GM18517 (cell line): ENCODE measurements at regions not wholly inside any gene's neighbourhood (a gene's known extent, or its start where the extent isn't known, plus 50 kb on each side); places are given as distances from the start of the nearest gene placed in this dataset.

Source experiments
- ATAC-seq: cut with Tn5 transposase; IDR thresholded peaks from one replicate; pipeline ENCODE4 v1.9.1; 2021; ENCODE audit warnings: mild to moderate bottlenecking, moderate library complexity; ENCODE audit not compliant: unreplicated experiment

DNA sequence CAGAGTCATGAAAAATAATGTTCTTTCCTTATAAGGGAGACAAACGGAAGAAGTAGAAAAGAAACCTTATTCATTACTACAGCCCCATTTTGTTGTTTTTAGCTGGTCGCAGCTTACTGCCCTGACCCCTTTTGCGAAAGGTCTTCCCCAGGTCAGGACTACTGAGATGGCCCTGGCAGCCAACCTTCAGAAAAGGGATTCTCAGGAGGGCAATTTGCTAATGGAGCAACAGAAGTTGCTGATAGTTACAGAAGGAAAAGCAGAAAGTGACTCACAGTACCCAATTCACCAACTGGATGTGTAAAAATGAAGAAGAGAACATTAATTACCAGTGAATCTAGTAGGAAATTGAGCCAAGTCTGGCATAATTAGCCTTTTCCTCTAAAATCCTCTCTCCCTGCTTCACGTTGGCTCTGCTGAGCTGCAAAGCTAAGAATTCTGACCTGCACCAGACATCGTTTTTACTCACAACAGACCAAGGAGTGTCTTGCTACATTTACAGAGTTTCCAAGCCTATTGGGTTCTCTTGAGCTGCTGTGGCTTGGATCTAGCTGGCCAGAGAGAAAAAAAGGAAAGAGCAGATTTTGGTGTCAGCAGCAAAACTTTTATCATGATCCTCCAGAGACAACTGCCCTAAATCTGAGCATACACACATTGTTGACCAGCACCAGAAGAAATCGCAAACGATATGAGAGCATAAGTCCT lies 499.9 kb upstream of the FZD8 start:
- no peak for ATAC-seq

DNA sequence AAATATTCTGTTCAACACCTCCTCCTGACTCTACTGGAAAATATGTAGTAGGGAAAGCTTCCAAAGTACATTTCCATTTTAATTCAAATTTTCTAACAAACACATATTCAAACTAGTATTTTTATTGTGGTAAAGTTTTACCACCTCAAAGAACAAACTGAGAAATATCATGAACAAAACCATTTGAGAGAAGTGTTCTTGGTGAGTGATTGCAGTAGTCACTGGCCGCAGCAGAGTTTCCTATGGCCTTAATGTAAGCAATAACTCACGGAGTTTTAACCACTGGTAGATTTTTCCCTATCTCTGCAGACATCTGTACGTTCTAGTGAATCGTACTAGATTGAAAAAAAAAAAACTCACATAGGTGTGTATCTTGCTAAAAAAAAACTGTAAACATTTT lies 487.0 kb upstream of the FZD8 start:
- ATAC-seq: no peak

DNA sequence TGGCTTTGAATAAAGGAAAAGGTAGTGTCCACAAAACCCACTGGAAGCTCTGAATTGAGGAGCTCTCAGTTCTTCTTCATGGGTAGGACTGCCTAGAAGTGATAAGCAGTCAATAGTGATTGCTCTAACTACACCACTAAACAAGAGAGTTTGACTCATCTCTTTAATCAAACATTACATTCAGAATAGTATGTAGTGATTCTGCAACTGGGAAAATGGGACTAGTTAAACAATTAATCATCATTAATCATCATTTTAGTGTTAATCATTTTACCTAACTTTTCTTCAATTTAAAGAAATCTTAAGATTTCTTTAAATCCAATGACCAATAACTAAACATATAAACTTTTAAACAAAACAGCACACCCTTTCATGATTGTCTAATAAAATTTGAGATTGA lies 484.0 kb upstream of the FZD8 start:
- ATAC-seq: no peak

DNA sequence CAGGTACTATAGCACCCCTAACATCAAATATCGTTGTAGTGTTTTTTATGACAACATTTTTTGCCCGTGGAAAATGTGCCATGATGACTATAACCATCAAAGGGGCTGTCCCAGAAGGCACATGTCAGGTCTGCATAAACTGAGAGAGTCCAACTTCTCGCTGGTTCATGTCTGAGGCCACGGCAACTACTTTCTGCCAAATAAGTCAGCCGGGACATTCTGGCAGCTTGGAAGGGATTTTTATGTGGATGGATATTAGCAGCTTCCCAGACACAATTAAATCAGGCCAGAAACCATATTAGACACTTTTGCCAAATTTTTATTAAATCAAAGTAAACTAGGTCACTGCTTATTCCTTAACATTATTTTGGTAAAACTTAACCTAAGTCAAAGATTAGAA lies 477.4 kb upstream of the FZD8 start:
- no peak for ATAC-seq

DNA sequence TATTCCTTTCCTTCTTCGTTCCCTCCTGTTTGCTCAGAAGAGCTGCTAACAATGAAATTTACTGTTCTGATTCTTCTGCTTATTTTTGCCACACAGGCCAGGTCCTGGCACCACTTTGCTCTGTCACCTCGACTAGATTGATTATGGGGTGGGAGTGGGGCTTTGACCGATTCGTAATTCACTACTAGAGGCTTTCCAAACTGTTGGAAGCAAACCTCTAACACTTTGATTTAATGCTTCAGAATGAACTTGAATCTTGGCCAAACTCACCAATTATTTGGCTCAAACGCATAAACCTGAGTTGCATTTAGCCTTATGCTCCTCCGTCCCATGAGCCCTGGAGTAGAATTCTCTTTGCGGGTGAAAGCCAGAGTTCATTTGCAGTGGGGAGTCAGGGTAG lies 476.2 kb upstream of the FZD8 start:
- no peak for ATAC-seq

DNA sequence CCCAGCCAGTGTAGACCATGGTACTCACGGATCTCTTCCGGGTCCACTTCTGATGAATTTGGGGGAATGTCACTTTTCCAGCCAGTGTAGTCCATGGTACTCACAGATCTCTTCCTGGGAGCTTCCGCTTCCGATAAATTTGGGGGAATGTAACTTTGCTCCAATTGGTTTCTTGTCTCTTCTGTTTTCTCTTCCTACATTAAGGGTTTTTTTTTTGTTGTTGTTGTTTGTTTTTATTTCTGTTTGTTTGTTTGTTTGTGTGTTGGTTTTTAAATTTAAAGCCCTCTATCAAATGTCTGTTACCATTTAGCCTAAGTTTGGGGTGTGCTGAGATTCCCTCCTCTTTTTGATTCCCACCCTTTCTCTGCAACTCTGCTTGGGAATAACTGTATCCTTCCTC lies 475.8 kb upstream of the FZD8 start:
- no peak for ATAC-seq

DNA sequence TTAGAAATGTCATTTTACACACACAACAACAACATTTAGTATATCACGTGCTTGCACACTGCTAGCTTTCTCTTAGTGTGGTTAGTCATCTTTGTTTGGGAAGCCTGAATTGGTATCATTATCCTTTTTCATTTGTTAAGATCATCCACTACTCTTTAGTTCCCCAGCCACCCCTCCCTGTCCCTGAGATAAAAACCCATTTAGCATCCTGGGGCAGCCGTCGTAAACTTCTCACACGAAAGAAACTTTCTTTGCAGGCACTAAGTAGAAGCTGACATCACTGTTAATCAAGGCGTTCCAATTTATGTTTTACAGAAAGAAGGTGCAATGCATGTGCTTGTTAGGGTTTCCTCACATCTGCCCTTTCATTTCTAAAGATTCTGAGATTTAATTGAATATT lies 475.1 kb upstream of the FZD8 start:
- no peak for ATAC-seq

DNA sequence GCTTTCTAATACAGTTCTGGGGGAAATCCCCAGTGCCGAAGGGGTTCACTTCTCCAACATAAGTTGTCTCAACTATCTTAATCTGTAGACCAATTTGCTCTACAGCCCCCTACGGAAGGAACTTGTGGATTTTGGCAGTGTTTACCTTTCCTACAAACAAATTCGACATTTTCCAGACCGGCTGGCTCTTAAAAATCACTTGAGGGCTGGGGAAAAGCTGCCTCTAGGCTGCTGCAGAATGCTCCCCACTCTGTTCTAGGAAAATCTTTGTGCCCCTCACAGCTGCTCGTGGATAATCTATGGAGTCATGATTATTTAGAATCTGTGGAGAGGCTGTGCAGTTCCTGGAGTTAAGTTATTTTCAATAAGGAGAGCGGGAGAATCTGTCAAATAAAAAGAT lies 474.6 kb upstream of the FZD8 start:
- ATAC-seq: no peak

DNA sequence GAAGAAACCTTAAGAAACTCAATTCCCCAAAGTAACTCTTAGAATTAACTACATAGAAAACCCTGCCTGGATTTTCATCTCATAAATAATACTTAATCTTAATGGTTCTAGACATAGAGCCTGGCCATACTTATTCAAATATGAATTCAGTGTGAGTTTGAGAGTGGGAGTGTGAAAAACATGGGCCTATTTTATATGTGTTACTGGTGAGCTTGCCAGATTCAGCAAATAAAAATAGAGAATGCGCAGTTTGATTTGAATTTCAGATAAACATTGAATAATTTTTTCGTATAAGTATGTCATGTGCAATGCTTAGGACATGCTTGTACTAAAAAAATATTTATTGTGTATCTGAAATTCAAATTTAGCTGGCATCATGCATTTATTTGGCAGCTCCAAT lies 473.9 kb upstream of the FZD8 start:
- ATAC-seq: no peak

DNA sequence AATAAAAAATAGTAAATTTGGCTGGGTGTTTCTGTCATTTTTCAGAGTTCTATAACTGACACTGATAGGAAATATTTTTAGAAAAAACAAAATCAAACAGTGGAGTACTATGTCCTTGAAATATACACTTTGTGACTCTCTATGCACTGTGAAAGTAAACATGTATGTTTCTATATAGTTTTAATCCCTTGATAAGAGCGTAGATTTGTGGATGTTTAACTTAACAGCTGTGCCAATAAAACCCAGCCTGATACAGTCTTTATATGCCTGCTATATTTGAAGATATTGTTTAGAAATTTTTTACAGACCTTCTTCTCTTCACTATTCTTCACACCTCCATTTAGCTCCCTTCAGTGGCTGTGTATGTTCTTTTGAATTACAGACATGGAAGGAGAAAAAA lies 473.3 kb upstream of the FZD8 start:
- no peak for ATAC-seq

DNA sequence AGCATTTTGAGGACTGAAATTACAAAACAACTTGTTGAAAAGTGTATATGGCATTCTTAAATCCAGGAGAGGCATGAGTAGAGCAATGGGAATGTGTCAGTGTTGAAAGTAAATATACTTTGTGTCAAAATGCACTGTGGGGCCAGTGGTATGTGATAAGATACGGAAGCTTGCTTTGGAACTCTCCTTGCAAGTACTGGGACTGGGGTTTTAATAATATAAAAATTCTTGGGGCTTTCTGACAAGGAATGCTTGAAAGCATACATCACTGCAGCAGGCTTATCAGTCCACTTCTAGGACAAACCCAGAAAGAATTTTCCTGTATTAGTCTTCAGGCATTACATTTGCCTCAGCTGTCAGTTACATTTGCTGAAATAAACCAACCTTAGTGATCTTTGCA lies 472.8 kb upstream of the FZD8 start:
- ATAC-seq: no peak

DNA sequence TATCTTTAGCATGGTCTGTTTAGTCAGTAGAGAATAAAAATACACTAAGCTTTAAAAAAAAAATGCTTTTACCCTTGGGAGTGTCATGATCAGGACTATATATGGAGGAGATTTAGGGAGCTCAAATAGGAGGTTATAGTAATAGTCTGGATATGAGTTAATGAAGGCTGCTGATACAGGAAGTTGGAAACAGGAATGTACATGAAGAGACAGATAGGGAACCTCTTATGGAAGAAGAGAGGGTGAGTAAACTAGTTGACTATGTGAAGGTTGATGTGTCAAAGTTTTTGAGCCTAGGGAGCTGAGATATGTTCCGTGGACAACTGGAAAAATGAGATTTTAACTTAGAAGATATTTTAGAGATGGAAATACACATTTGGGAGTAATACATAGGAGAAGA lies 472.0 kb upstream of the FZD8 start:
- ATAC-seq: no peak

DNA sequence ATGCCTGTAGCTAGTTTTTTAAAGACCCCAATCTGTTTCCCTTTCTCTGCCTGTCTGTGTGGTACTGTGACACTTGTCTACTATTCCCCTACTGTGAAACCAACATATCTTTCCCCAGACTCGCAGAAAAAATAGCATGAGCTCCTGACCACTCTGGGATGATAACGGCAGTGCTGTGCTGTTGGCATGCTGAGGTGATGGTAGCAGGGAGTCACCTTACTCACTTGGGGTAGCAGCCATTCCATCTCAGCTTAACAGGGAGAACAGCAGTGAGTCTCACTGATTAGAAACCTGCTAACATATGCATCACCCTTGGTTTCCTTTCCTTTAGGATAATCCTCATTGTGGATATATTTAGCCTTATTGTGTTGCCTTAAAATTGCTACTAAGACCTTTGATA lies 469.6 kb upstream of the FZD8 start:
- ATAC-seq: no peak

DNA sequence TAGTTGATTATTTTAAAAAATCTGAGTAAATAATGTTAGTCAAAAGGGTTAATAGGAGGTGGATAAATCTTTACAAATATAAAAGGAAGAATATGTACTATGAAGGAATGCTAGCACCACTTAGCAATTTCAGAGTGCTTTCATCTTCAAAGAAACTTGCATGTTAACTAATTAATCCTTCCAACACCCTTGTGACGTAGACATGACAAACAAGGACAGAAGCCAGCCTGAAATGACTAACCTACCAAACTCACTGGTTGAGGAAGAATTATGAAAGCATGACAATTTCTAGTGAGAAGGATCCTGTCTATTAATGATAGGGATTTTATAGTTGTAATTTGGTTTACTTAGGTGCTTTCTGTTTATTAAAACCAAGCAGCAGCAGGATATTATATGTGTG lies 468.0 kb upstream of the FZD8 start:
- no peak for ATAC-seq

DNA sequence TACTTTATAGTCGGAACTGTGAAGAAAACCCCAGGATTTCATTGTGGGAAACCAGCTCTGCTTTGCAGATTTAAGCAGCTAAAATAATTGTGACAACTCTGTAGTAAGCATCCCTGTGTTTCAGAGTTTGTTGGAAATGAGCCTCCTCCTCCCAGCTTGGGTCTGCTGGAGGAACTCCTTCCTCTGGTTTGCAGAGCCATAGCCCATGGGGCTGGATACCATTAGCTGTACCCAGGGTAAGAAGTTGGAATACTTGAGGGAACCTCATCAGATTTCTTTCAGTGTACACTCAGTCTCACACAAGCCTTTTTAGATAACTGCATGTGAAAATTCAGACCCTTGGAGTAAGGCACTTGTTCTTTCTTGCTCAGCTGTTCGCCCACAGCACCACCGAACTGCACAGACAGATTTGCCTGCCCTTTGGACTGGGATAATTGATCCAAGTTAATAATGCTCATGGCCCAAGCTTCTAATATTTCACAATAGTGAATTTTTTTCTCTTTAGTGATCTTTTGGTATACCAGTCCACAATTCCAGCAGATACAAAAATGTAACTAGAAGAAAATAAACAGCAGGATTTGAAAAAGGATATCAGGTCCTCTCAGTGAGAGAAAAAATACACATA lies 467.4 kb upstream of the FZD8 start:
- no peak for ATAC-seq

DNA sequence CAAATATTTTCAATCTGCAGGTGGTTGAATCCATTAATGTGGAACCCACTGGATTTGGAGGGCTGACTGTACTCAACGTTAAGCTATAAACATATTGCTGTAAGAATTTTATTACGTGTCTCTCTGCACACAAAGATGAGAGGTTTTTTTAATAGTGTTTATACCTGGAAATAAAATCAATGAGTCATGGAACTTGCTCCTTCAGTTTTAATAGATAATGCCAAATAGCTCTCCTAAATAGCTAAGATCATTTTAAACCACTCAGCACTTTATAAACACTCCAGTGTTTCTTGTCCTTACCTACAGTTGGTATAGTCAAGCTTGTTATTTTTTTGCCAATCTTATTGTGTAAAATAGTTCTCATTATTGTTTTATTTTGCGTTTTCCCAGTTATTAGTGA lies 455.6 kb upstream of the FZD8 start:
- no peak for ATAC-seq

DNA sequence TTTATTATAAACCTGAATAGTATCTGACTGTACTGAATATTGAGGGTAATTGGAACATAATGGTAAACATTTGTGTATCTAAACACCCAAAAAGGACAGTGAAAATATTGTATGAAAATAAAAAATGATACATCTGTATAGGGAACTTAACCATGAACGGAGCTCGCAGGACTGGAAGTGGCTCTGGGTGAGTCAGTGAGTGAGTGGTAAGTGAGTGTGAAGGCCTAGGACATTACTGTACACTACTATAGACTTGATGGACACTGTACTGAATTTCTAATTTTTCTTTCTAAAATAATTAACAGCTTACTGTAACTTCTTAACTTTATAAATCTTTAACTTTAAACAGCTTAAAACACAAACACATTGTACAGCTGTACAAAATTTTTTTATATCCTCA lies 454.5 kb upstream of the FZD8 start:
- no peak for ATAC-seq

DNA sequence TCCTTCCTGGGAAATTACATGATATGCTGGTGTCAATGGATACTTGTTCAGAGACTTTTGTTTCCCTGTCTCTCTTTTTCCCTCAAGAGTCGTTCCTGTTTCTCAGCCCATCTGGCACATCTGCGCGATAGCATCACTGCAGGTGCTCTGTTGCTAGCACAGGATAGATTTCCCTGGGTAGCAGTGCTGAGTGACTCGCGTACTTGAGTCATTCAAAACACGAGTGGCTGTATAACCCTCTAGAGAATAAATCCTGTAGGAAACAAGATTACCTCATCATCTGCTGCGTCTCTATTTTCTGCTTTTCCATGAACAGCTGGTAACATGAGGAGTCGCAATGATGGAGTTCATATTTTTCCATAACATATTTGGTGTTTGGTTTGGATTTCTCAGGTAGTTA lies 452.0 kb upstream of the FZD8 start:
- no peak for ATAC-seq

DNA sequence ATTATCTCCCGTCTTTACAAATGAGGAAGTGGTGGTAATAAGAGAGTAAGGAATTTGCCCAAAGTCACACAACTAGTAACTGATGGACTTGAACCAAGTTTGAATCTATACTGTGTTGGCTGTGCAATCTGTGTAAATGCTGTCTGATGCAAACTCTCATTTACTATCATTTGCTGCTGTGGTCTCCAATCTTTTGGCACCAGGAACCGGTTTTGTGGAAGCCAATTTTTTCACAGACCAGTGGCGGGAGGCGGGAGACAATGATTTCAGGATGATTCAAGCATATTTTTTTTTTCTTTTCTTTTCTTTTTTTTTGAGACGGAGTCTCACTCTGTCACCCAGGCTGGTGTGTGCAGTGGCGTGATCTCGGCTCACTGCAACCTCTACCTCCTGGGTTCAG lies 450.0 kb upstream of the FZD8 start:
- ATAC-seq: no peak

DNA sequence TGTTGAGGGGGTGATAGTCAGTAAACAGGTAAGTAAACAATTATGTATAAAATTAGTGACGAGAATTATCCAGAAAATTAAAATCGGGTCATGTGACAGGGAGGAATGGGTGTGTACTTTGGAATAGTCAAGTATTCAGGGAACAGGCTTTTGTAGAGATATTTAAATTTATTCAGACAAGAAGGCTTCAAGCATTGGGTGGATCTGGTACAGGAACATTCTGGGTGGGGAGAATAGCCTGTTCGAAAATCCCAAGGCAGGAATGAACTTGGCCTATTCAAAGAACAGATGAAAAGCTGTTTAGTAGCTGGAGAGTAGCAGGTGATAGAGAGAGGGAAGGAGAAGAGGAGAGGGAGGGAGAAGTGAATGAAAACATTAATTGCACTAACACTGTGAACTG lies 448.9 kb upstream of the FZD8 start:
- ATAC-seq: no peak

DNA sequence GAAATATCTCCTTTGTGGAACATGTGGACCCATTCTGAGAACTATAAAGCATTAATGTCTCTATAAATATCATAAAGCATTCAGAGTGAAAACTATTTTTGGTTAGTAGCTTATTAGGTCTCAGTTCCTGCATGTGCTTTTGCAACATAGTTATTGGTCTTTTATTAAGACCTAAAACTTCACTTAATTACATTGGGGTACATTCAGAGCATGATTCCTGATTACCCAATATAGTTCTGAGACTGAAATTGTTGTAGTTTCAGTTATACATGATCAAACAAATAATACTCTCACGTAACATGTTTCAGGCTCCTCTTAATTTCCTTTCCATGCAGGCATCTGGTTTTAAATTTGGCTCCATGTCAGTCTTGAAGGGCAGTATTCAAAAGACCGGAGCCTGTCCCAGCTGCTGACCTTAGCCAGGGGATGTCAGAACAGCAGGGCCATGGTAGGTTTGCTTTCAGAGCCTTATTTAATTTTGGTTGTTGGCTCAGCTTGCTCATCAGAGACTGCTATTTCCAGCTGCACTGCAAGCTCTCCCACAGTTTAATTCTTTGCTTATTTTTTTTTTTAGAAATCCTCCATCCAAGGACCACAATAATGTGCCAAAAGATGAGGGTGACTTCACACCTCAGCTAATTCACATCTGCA lies 447.8 kb upstream of the FZD8 start:
- no peak for ATAC-seq
